ENCODE measurements at regions not wholly inside any gene's neighbourhood (a gene's known extent, or its start where the extent isn't known, plus 50 kb on each side); places are given as distances from the start of the nearest gene placed in this dataset.

DNA sequence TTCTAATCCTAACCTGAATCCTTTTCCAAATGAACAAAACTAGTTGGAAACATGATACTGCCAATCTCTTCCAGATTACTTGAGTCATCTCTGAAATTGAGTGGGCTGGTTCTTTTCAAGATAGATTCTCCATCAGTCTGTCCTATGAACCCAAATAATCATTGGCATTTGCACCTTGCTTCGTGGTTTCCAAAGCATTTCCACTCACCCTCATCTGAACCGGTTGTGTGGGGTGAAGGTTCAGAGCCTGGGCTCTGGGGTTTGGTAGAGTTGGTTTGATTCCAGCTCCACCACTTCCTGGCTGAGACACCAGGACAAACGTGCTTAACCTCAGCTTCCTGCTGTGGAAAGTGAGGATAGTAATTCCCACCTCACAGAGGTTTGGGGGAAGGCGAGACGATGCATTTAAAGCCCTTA lies 206.4 kb upstream of the E2F8 start:
- Histone ChIP-seq H3K4me2 (ENCODE audit: low read depth, low read length) (no peak overlapping the region), H4K20me1 (ENCODE audit: insufficient read depth, low read length) (peaks cover 3% of the 10 kb centered on the region; the same call in 1 of the 2 replicates), H4K5ac (ENCODE audit: low read depth, low read length) (no peak overlapping the region), H2AK5ac (ENCODE audit: low read depth, low read length) (no peak overlapping the region), H2BK15ac (ENCODE audit: low read depth, low read length) (no peak overlapping the region), H3K36me3 (ENCODE audit: control insufficient read depth, insufficient read depth, low read length) (no peaks in the 10 kb centered on the region), H3K27ac (ENCODE audit: insufficient read depth, low read length) (no peak overlapping the region), H3K4me3 (ENCODE audit: insufficient read depth, low read depth, low read length) (no peak overlapping the region), H3K14ac (replicated peaks; ENCODE audit: low read depth, low read length) (no peak overlapping the region; the same call in 1 of the 2 replicates), H3K27me3 (ENCODE audit: control insufficient read depth, insufficient read depth, low read length) (peaks cover 15% of the 10 kb centered on the region), H3K18ac (ENCODE audit: low read depth, low read length) (no peak overlapping the region), H3K23ac (ENCODE audit: low read depth, low read length) (no peak overlapping the region), H2AK9ac (replicated peaks; ENCODE audit: low read depth, low read length, poor library complexity) (no peak overlapping the region), H4K91ac (ENCODE audit: insufficient read depth, low read depth, low read length) (no peak overlapping the region), H3K9me1 (ENCODE audit: insufficient read depth, low read length) (peaks cover 9% of the 10 kb centered on the region), H3K79me1 (ENCODE audit: low read depth in 1 of 2, low read length in 2 of 2) (no peaks in the 10 kb centered on the region), H2AFZ (replicated peaks; ENCODE audit: low read length, poor library complexity) (peak overlapping the region; percentile 37), H3K4me1 (ENCODE audit: control insufficient read depth, insufficient read depth, low read length) (peaks cover 2% of the 10 kb centered on the region; the same call in 1 of the 2 replicates), H3K9ac (ENCODE audit: low read depth, low read length) (no peak overlapping the region), H3K56ac (ENCODE audit: extremely low read depth, insufficient read depth, low read length) (no peak overlapping the region), H3K4ac (ENCODE audit: low read depth, low read length) (no peak overlapping the region), H2BK5ac (ENCODE audit: low read depth, low read length, poor library complexity, severe bottlenecking) (no peak overlapping the region), H4K8ac (ENCODE audit: low read depth in 2 of 2, low read length in 2 of 2) (no peak overlapping the region), H3K9me3 (ENCODE audit: control insufficient read depth, insufficient read depth, low read length) (no peaks in the 10 kb centered on the region), H2BK20ac (ENCODE audit: low read depth, low read length) (no peak overlapping the region; the same call in 1 of the 2 replicates), H2BK120ac (ENCODE audit: low read depth, low read length) (no peak overlapping the region)
- BruUV-seq (replicated peaks), result no TSS peak
- no peak for TF ChIP-seq RAD21 (IDR thresholded peaks at IDR 0.05; ENCODE audit: low read length)
- peak; percentile 38 for TF ChIP-seq BHLHE40 (IDR thresholded peaks at IDR 0.05; ENCODE audit: low read depth, low read length)
- intact Hi-C loops (cut with micrococcal nuclease), result no loop called here
- CTCF ChIA-PET, result no interaction called here
- no peak; the same call in none of the 2 replicates for ATAC-seq (ENCODE audit: low read depth)
- in situ Hi-C loops (cut with MboI; ENCODE audit: low sequenced_read_pairs), result no loop called here
- dilution Hi-C loops (cut with HindIII; ENCODE audit: low sequenced_read_pairs, unreplicated experiment), result no loop called here
- no CpG with 5 or more reads among the region's 5 CpGs for WGBS, 2 experiments (ENCODE audit: extremely low coverage in 2 of 2, insufficient read length in 1 of 2)
- peak; percentile 60 for DNase-seq
- POLR2A ChIA-PET (ENCODE audit: unreplicated experiment), result no interaction called here
